ENCODE measurements at regions not wholly inside any gene's neighbourhood (a gene's known extent, or its start where the extent isn't known, plus 50 kb on each side); places are given as distances from the start of the nearest gene placed in this dataset.

DNA sequence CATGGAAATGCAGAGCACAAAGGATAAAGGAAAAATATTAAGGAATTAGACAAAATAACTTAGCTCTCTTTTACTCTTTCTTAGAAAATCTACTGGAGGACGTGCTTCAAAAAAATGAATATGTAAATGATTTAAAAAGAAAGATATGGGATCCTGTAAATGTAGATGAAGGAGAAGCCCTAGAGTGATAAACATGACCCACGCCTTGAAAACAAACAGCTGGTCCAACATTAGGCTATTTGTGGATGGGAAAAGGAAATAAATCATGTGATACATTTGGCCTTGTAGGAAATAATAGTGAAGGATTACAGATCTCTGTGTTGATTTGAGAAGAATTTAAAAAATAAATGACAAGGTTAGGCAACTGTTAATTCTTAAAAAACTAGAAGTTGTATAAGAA, 492.1 kb upstream of the SLC39A10 start:
- TF ChIP-seq POLR2AphosphoS5 (IDR thresholded peaks at IDR 0.05) (no peak), CTCF (IDR thresholded peaks at IDR 0.05) (no peak)

Measured in sigmoid colon (tissue), 4 donors.